ENCODE measurements at regions not wholly inside any gene's neighbourhood (a gene's known extent, or its start where the extent isn't known, plus 50 kb on each side); places are given as distances from the start of the nearest gene placed in this dataset.

GRCh38 chr6:166228425-166228824, 60.8 kb upstream of the TBXT start:
- no peak for TF ChIP-seq CTCF (IDR thresholded peaks at IDR 0.05)
- no peak for TF ChIP-seq POLR2A (IDR thresholded peaks at IDR 0.05)

GRCh38 chr6:166223079-166223478, 55.4 kb upstream of the TBXT start:
- 21 to 26% methylated on average over 2 to 3 of the region's 3 CpGs for WGBS, 2 donors
- Histone ChIP-seq H3K36me3 (no peaks in the 10 kb centered on the region), H3K4me1 (no peaks in the 10 kb centered on the region), H3K27ac (no peak overlapping the region), H3K4me3 (no peak overlapping the region), H3K27me3 (peaks cover 0 to 52% (median 0%) of the 10 kb centered on the region in 4 donors), H3K9me3 (no peaks in the 10 kb centered on the region)
- DNase-seq: no peak
- TF ChIP-seq CTCF (IDR thresholded peaks at IDR 0.05) (no peak), POLR2A (IDR thresholded peaks at IDR 0.05) (no peak)
- intact Hi-C loops (cut with DNase I): no loop called here

More at GRCh38 chr6:166228425-166228824, 60.8 kb upstream of the TBXT start:
- no peak for DNase-seq
- Histone ChIP-seq H3K4me1 (no peaks in the 10 kb centered on the region), H3K36me3 (no peaks in the 10 kb centered on the region), H3K9me3 (no peaks in the 10 kb centered on the region), H3K27ac (no peak overlapping the region), H3K4me3 (no peak overlapping the region), H3K27me3 (peaks cover 0 to 55% (median 0%) of the 10 kb centered on the region in 4 donors)
- WGBS, 2 donors: 68 to 70% methylated on average over 3 of the region's 3 CpGs
- intact Hi-C loops (cut with DNase I): no loop called here

GRCh38 chr6:166222631-166223030, 55.0 kb upstream of the TBXT start:
- H3K4me1 ChIP-seq: no peaks in the 10 kb centered on the region
- H3K4me3 ChIP-seq: no peak overlapping the region
- peaks cover 0 to 48% (median 0%) of the 10 kb centered on the region in 4 donors for H3K27me3 ChIP-seq
- intact Hi-C loops (cut with DNase I): no loop called here
- no peak overlapping the region for H3K27ac ChIP-seq
- no peaks in the 10 kb centered on the region for H3K9me3 ChIP-seq
- H3K36me3 ChIP-seq: no peaks in the 10 kb centered on the region
- no peak for TF ChIP-seq POLR2A (IDR thresholded peaks at IDR 0.05)
- TF ChIP-seq CTCF (IDR thresholded peaks at IDR 0.05): no peak
- WGBS, 2 donors: 68 to 82% methylated on average over 9 of the region's 9 CpGs
- DNase-seq: no peak

- H3K27me3 ChIP-seq: peaks cover 0 to 38% (median 0%) of the 10 kb centered on the region in 4 donors
- TF ChIP-seq CTCF (IDR thresholded peaks at IDR 0.05): no peak
- no peak for TF ChIP-seq POLR2A (IDR thresholded peaks at IDR 0.05)
- H3K4me3 ChIP-seq: no peak overlapping the region
- no peaks in the 10 kb centered on the region for H3K4me1 ChIP-seq
- H3K36me3 ChIP-seq: no peaks in the 10 kb centered on the region
- no peaks in the 10 kb centered on the region for H3K9me3 ChIP-seq
- no peak overlapping the region for H3K27ac ChIP-seq
- intact Hi-C loops (cut with DNase I): no loop called here
- no peak for DNase-seq
- WGBS, 2 donors: 49 to 60% methylated on average over 6 to 8 of the region's 12 CpGs
These were observed 54.0 kb upstream of the TBXT start for GRCh38 chr6:166221636-166222035.

GRCh38 chr6:166221040-166221439, 53.4 kb upstream of the TBXT start:
- intact Hi-C loops (cut with DNase I): no loop called here
- WGBS, 2 donors: 68 to 85% methylated on average over 7 to 11 of the region's 11 CpGs
- no peak for DNase-seq
- peaks cover 0 to 32% (median 0%) of the 10 kb centered on the region in 4 donors for H3K27me3 ChIP-seq
- no peak overlapping the region for H3K27ac ChIP-seq
- no peaks in the 10 kb centered on the region for H3K9me3 ChIP-seq
- H3K4me3 ChIP-seq: no peak overlapping the region
- TF ChIP-seq CTCF (IDR thresholded peaks at IDR 0.05): no peak
- no peak for TF ChIP-seq POLR2A (IDR thresholded peaks at IDR 0.05)
- H3K4me1 ChIP-seq: no peaks in the 10 kb centered on the region
- H3K36me3 ChIP-seq: no peaks in the 10 kb centered on the region

Small RNA genes lying in the stretch of these regions (small RNA-seq; reads per million reads assigned to genes)
- gene AL121956.5: 0 reads per million in 4 donors
- 0 reads per million in 4 donors for gene GNG5P1

All from esophagus squamous epithelium (tissue), 5 donors.